ENCODE measurements at regions not wholly inside any gene's neighbourhood (a gene's known extent, or its start where the extent isn't known, plus 50 kb on each side); places are given as distances from the start of the nearest gene placed in this dataset.
"Not testable (repeated sequence)": the region's sequence is repeated elsewhere in the genome, so short reads cannot be mapped to it uniquely, and the experiment has no call there.

- Histone ChIP-seq H3K27ac (ENCODE audit: low read length) (no peak overlapping the region), H3K9me3 (ENCODE audit: control insufficient read depth, low read depth, low read length) (no peaks in the 10 kb centered on the region), H3K9ac (ENCODE audit: low read length) (no peak overlapping the region), H3K36me3 (ENCODE audit: control insufficient read depth, low read depth, low read length) (no peaks in the 10 kb centered on the region), H3K27me3 (ENCODE audit: control insufficient read depth, insufficient read depth, low read length) (no peaks in the 10 kb centered on the region), H3K4me1 (ENCODE audit: control insufficient read depth, low read depth, low read length) (no peaks in the 10 kb centered on the region), H3K4me3 (ENCODE audit: low read length) (no peak overlapping the region)
Observed at GRCh38 chr14:49294621-49295148, 291.5 kb downstream of the RPS29 start.

GRCh38 chr14:49287004-49287403 is 299.2 kb downstream of the RPS29 start:
- H3K9me3 ChIP-seq (ENCODE audit: control insufficient read depth, low read depth, low read length) = no peaks in the 10 kb centered on the region
- H3K27ac ChIP-seq (ENCODE audit: low read length) = no peak overlapping the region
- no peak overlapping the region for H3K4me3 ChIP-seq (ENCODE audit: low read length)
- no peaks in the 10 kb centered on the region for H3K4me1 ChIP-seq (ENCODE audit: control insufficient read depth, low read depth, low read length)
- H3K36me3 ChIP-seq (ENCODE audit: control insufficient read depth, low read depth, low read length) = no peaks in the 10 kb centered on the region
- H3K9ac ChIP-seq (ENCODE audit: low read length) = no peak overlapping the region
- no peaks in the 10 kb centered on the region for H3K27me3 ChIP-seq (ENCODE audit: control insufficient read depth, insufficient read depth, low read length)

- Histone ChIP-seq H3K27me3 (ENCODE audit: control insufficient read depth, insufficient read depth, low read length) (no peaks in the 10 kb centered on the region), H3K27ac (ENCODE audit: low read length) (no peak overlapping the region), H3K9ac (ENCODE audit: low read length) (no peak overlapping the region), H3K4me1 (ENCODE audit: control insufficient read depth, low read depth, low read length) (no peaks in the 10 kb centered on the region), H3K36me3 (ENCODE audit: control insufficient read depth, low read depth, low read length) (no peaks in the 10 kb centered on the region), H3K4me3 (ENCODE audit: low read length) (no peak overlapping the region), H3K9me3 (ENCODE audit: control insufficient read depth, low read depth, low read length) (no peaks in the 10 kb centered on the region)
Observed at GRCh38 chr14:49286257-49286983, 299.8 kb downstream of the RPS29 start.

GRCh38 chr14:49280566-49280965 is 305.6 kb downstream of the RPS29 start:
- Histone ChIP-seq H3K27ac (ENCODE audit: low read length) (no peak overlapping the region), H3K4me1 (ENCODE audit: control insufficient read depth, low read depth, low read length) (no peaks in the 10 kb centered on the region), H3K27me3 (ENCODE audit: control insufficient read depth, insufficient read depth, low read length) (no peaks in the 10 kb centered on the region)

GRCh38 chr14:49250517-49250916 is 335.7 kb downstream of the RPS29 start:
- Histone ChIP-seq H3K4me3 (ENCODE audit: low read length) (no peak overlapping the region), H3K9me3 (ENCODE audit: control insufficient read depth, low read depth, low read length) (no peaks in the 10 kb centered on the region), H3K9ac (ENCODE audit: low read length) (no peak overlapping the region), H3K36me3 (ENCODE audit: control insufficient read depth, low read depth, low read length) (no peaks in the 10 kb centered on the region), H3K4me1 (ENCODE audit: control insufficient read depth, low read depth, low read length) (no peaks in the 10 kb centered on the region), H3K27ac (ENCODE audit: low read length) (no peak overlapping the region), H3K27me3 (ENCODE audit: control insufficient read depth, insufficient read depth, low read length) (no peaks in the 10 kb centered on the region)

More at GRCh38 chr14:49280566-49280965, 305.6 kb downstream of the RPS29 start:
- Histone ChIP-seq H3K9ac (ENCODE audit: low read length) (no peak overlapping the region), H3K4me3 (ENCODE audit: low read length) (no peak overlapping the region), H3K36me3 (ENCODE audit: control insufficient read depth, low read depth, low read length) (no peaks in the 10 kb centered on the region), H3K9me3 (ENCODE audit: control insufficient read depth, low read depth, low read length) (no peaks in the 10 kb centered on the region)

GRCh38 chr14:49250109-49250508 is 336.1 kb downstream of the RPS29 start:
- Histone ChIP-seq H3K4me1 (ENCODE audit: control insufficient read depth, low read depth, low read length) (no peaks in the 10 kb centered on the region), H3K27ac (ENCODE audit: low read length) (no peak overlapping the region), H3K4me3 (ENCODE audit: low read length) (no peak overlapping the region), H3K9ac (ENCODE audit: low read length) (no peak overlapping the region), H3K9me3 (ENCODE audit: control insufficient read depth, low read depth, low read length) (no peaks in the 10 kb centered on the region), H3K27me3 (ENCODE audit: control insufficient read depth, insufficient read depth, low read length) (no peaks in the 10 kb centered on the region), H3K36me3 (ENCODE audit: control insufficient read depth, low read depth, low read length) (no peaks in the 10 kb centered on the region)

GRCh38 chr14:49249022-49249421 is 337.2 kb downstream of the RPS29 start:
- no peaks in the 10 kb centered on the region for H3K4me1 ChIP-seq (ENCODE audit: control insufficient read depth, low read depth, low read length)
- no peaks in the 10 kb centered on the region for H3K36me3 ChIP-seq (ENCODE audit: control insufficient read depth, low read depth, low read length)
- no peaks in the 10 kb centered on the region for H3K9me3 ChIP-seq (ENCODE audit: control insufficient read depth, low read depth, low read length)
- H3K27me3 ChIP-seq (ENCODE audit: control insufficient read depth, insufficient read depth, low read length) = no peaks in the 10 kb centered on the region
- no peak overlapping the region for H3K4me3 ChIP-seq (ENCODE audit: low read length)
- no peak overlapping the region for H3K27ac ChIP-seq (ENCODE audit: low read length)
- no peak overlapping the region for H3K9ac ChIP-seq (ENCODE audit: low read length)

- H3K4me1 ChIP-seq (ENCODE audit: control insufficient read depth, low read depth, low read length); H3K27me3 ChIP-seq (ENCODE audit: control insufficient read depth, insufficient read depth, low read length); H3K9ac ChIP-seq (ENCODE audit: low read length); H3K36me3 ChIP-seq (ENCODE audit: control insufficient read depth, low read depth, low read length); H3K27ac ChIP-seq (ENCODE audit: low read length); H3K4me3 ChIP-seq (ENCODE audit: low read length); H3K9me3 ChIP-seq (ENCODE audit: control insufficient read depth, low read depth, low read length): not testable (repeated sequence)
Observed at GRCh38 chr14:49243777-49244176, 342.4 kb downstream of the RPS29 start.

GRCh38 chr14:49240383-49240782 is 345.8 kb downstream of the RPS29 start:
- H3K4me3 ChIP-seq (ENCODE audit: low read length) = no peak overlapping the region
- H3K9ac ChIP-seq (ENCODE audit: low read length) = no peak overlapping the region
- no peaks in the 10 kb centered on the region for H3K36me3 ChIP-seq (ENCODE audit: control insufficient read depth, low read depth, low read length)
- H3K4me1 ChIP-seq (ENCODE audit: control insufficient read depth, low read depth, low read length) = no peaks in the 10 kb centered on the region
- no peak overlapping the region for H3K27ac ChIP-seq (ENCODE audit: low read length)
- no peaks in the 10 kb centered on the region for H3K27me3 ChIP-seq (ENCODE audit: control insufficient read depth, insufficient read depth, low read length)
- H3K9me3 ChIP-seq (ENCODE audit: control insufficient read depth, low read depth, low read length) = peaks cover 11% of the 10 kb centered on the region

- Histone ChIP-seq H3K27ac (ENCODE audit: low read length) (no peak overlapping the region), H3K36me3 (ENCODE audit: control insufficient read depth, low read depth, low read length) (no peaks in the 10 kb centered on the region), H3K9ac (ENCODE audit: low read length) (no peak overlapping the region), H3K9me3 (ENCODE audit: control insufficient read depth, low read depth, low read length) (no peaks in the 10 kb centered on the region), H3K4me3 (ENCODE audit: low read length) (no peak overlapping the region), H3K27me3 (ENCODE audit: control insufficient read depth, insufficient read depth, low read length) (no peaks in the 10 kb centered on the region), H3K4me1 (ENCODE audit: control insufficient read depth, low read depth, low read length) (no peaks in the 10 kb centered on the region)
Observed at GRCh38 chr14:49228552-49228951, 357.6 kb downstream of the RPS29 start.

- H3K9ac ChIP-seq (ENCODE audit: low read length) = no peak overlapping the region
- H3K36me3 ChIP-seq (ENCODE audit: control insufficient read depth, low read depth, low read length) = no peaks in the 10 kb centered on the region
- no peaks in the 10 kb centered on the region for H3K9me3 ChIP-seq (ENCODE audit: control insufficient read depth, low read depth, low read length)
- H3K4me1 ChIP-seq (ENCODE audit: control insufficient read depth, low read depth, low read length) = no peaks in the 10 kb centered on the region
- H3K4me3 ChIP-seq (ENCODE audit: low read length) = no peak overlapping the region
- no peaks in the 10 kb centered on the region for H3K27me3 ChIP-seq (ENCODE audit: control insufficient read depth, insufficient read depth, low read length)
- H3K27ac ChIP-seq (ENCODE audit: low read length) = no peak overlapping the region
Observed at GRCh38 chr14:49221316-49221715, 364.9 kb downstream of the RPS29 start.

- Histone ChIP-seq H3K4me3 (ENCODE audit: low read length) (no peak overlapping the region), H3K27me3 (ENCODE audit: control insufficient read depth, insufficient read depth, low read length) (no peaks in the 10 kb centered on the region), H3K27ac (ENCODE audit: low read length) (no peak overlapping the region)
Observed at GRCh38 chr14:49220492-49220891, 365.7 kb downstream of the RPS29 start.

More at GRCh38 chr14:49220492-49220891, 365.7 kb downstream of the RPS29 start:
- Histone ChIP-seq H3K9ac (ENCODE audit: low read length) (no peak overlapping the region), H3K36me3 (ENCODE audit: control insufficient read depth, low read depth, low read length) (no peaks in the 10 kb centered on the region), H3K9me3 (ENCODE audit: control insufficient read depth, low read depth, low read length) (no peaks in the 10 kb centered on the region), H3K4me1 (ENCODE audit: control insufficient read depth, low read depth, low read length) (no peaks in the 10 kb centered on the region)
